DND-41 (cell line): ENCODE measurements at regions not wholly inside any gene's neighbourhood (a gene's known extent, or its start where the extent isn't known, plus 50 kb on each side); places are given as distances from the start of the nearest gene placed in this dataset.

Experiments used
- CTCF ChIP-seq: IDR thresholded peaks from 2 replicates; pipeline ENCODE4 v1.5.1; 2012; ENCODE audit warnings: borderline replicate concordance, low read length, moderate library complexity, mild to moderate bottlenecking; ENCODE audit not compliant: poor library complexity, severe bottlenecking; ENCODE audit errors: extremely low read depth
- EZH2 ChIP-seq: IDR thresholded peaks from 3 replicates; pipeline ENCODE4 v1.6.1; 2012; ENCODE audit warnings: borderline replicate concordance, low read depth, mild to moderate bottlenecking, moderate library complexity, low read length, inconsistent platforms; ENCODE audit not compliant: severe bottlenecking

GRCh38 chr1:81432059-81432458 is 368.7 kb upstream of the ADGRL2 start:
- TF ChIP-seq CTCF (no peak), EZH2 (no peak)
